Adrenal gland (tissue), 9 donors: ENCODE measurements at regions not wholly inside any gene's neighbourhood (a gene's known extent, or its start where the extent isn't known, plus 50 kb on each side); places are given as distances from the start of the nearest gene placed in this dataset.
"Not testable (repeated sequence)": the region's sequence is repeated elsewhere in the genome, so short reads cannot be mapped to it uniquely, and the experiment has no call there.

ENCODE experiments used
- DNase-seq, 7 donors: peaks; one replicate each; pipeline ENCODE4 v3.0.0-alpha.2; 2019 to 2020
- H3K27ac ChIP-seq, 5 donors: fragments of 200-600 bp; sonication (generic) in 4 of 5; 1 replicate in 3 of 5; 2 replicates in 2 of 5; pipeline versions ENCODE4 v1.5.1 to v1.8.0; 2016 to 2020; ENCODE audit warnings: mild to moderate bottlenecking in 1 of 5
- H3K27me3 ChIP-seq: fragments of 200-600 bp; 2 replicates; pipeline ENCODE4 v1.8.0; 2021
- H3K36me3 ChIP-seq, 2 donors: fragments of 200-600 bp; replicated peaks in 1 of 2; 1 replicate in 1 of 2; 2 replicates in 1 of 2; pipeline versions ENCODE4 v1.5.1 to v1.8.0; 2018 to 2022
- H3K4me1 ChIP-seq, 2 donors: fragments of 200-600 bp; replicated peaks in 1 of 2; 1 replicate in 1 of 2; 2 replicates in 1 of 2; pipeline versions ENCODE4 v1.5.1 to v1.8.0; 2018 to 2021
- H3K4me3 ChIP-seq, 4 donors: fragments of 200-600 bp; sonication (generic) in 3 of 4; one replicate each; pipeline ENCODE4 v1.5.1; 2016 to 2018
- H3K9me3 ChIP-seq, 3 donors: fragments of 200-600 bp; sonication (generic) in 1 of 3; replicated peaks in 1 of 3; 1 replicate in 2 of 3; 2 replicates in 1 of 3; pipeline versions ENCODE4 v1.5.1 to v1.8.0; 2016 to 2021
- POLR2A ChIP-seq, 2 donors: fragments of 450-650 bp; IDR thresholded peaks; one replicate each; pipeline ENCODE4 v1.6.1; 2017; ENCODE audit warnings: antibody characterized with exemption in 2 of 2, mild to moderate bottlenecking in 2 of 2, moderate library complexity in 1 of 2
- WGBS, 4 donors: extraction: QIAGEN DNeasy Blood & Tissue Kit in 2 of 4; methylation state at CpG; one replicate each; pipeline versions ENCODE4 v1.1.5 to v1.1.7; 2013 to 2017; 5-methylcytosine and 5-hydroxymethylcytosine counted together
- intact Hi-C, 2 donors: fragments of 100-400 bp; cut with DNase I; formaldehyde crosslinking; loops; one replicate each; pipeline versions ENCODE4 v1.14.1 to v1.15.0; 2022 to 2023
- TF ChIP-seq, protein P1 (sequence below), 6 experiments: fragments of 450-650 bp in 4 of 6; fragments of 200-600 bp in 2 of 6; sonication (generic) in 1 of 6; IDR thresholded peaks; 1 replicate in 5 of 6; 2 replicates in 1 of 6; pipeline versions ENCODE4 v1.5.1 to v1.8.0; 2016 to 2021; ENCODE audit warnings: antibody characterized with exemption in 6 of 6, mild to moderate bottlenecking in 2 of 6, moderate library complexity in 1 of 6
- donor health status: healthy with polysubstance abuse.
- donor health status: Bipolar disorder and iron deficiency.
- donor health status: DM: yes; HTN: yes; CAD: no.
- donor health status: DM: no; HTN: no; CAD: no.
- donor health status: DM: no; HTN: no; CAD: no.

DNA sequence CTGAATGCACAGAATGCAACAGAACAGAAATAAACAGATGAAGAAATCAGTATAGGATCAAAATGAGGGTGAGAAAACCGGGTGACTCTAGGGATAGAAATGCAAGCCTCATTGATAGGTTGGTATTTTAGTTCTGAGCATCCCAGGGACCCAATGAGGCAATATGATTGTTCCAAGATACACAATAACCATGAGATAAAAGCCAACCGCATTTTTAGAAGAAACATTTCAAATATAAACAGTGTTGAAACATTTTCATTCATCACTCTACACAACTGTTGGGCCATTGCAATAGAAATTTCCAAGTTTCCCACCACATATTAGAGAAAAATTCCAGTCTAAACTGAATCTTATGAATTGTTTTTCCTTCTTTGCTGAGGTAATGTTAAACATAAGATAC is 452.3 kb upstream of the PTGER4 start:
- WGBS, 4 donors = 48 to 68% (median 56%) methylated on average over 2 of the region's 2 CpGs
- H3K9me3 ChIP-seq = no peaks in the 10 kb centered on the region
- H3K27me3 ChIP-seq = no peaks in the 10 kb centered on the region
- no peak for TF ChIP-seq POLR2A (IDR thresholded peaks at IDR 0.05)
- TF ChIP-seq, protein P1, sequence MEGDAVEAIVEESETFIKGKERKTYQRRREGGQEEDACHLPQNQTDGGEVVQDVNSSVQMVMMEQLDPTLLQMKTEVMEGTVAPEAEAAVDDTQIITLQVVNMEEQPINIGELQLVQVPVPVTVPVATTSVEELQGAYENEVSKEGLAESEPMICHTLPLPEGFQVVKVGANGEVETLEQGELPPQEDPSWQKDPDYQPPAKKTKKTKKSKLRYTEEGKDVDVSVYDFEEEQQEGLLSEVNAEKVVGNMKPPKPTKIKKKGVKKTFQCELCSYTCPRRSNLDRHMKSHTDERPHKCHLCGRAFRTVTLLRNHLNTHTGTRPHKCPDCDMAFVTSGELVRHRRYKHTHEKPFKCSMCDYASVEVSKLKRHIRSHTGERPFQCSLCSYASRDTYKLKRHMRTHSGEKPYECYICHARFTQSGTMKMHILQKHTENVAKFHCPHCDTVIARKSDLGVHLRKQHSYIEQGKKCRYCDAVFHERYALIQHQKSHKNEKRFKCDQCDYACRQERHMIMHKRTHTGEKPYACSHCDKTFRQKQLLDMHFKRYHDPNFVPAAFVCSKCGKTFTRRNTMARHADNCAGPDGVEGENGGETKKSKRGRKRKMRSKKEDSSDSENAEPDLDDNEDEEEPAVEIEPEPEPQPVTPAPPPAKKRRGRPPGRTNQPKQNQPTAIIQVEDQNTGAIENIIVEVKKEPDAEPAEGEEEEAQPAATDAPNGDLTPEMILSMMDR (IDR thresholded peaks at IDR 0.05) = no peak
- no peak overlapping the region for H3K4me3 ChIP-seq
- H3K4me1 ChIP-seq = no peaks in the 10 kb centered on the region
- DNase-seq = no peak
- no peaks in the 10 kb centered on the region for H3K36me3 ChIP-seq
- H3K27ac ChIP-seq = no peak overlapping the region
- intact Hi-C loops = no loop called here

DNA sequence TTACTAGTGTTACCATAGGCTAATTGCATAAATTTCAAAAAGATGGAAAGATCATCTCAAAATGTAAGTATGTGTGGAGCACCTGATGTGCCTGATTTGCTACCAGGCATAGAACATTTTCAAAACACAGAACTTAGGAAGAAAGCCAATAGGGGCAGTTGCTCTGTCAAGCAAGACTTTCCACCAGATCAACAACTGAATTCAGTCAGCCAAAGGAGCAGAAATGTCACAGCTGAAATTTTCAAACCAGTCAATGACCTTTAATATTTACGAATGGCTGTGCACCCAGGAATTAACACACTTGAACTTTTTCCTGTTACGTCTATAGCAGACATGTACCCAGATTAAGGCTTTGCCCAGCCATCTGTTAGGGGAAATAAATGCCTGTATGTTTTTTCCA is 452.8 kb upstream of the PTGER4 start:
- Histone ChIP-seq H3K9me3 (no peaks in the 10 kb centered on the region), H3K4me3 (no peak overlapping the region), H3K36me3 (no peaks in the 10 kb centered on the region), H3K27ac (no peak overlapping the region), H3K27me3 (no peaks in the 10 kb centered on the region), H3K4me1 (no peaks in the 10 kb centered on the region)
- 30 to 62% (median 53%) methylated on average over 2 of the region's 2 CpGs for WGBS, 4 donors
- DNase-seq = no peak
- TF ChIP-seq, protein P1 (IDR thresholded peaks at IDR 0.05) = no peak
- TF ChIP-seq POLR2A (IDR thresholded peaks at IDR 0.05) = no peak
- intact Hi-C loops = no loop called here

DNA sequence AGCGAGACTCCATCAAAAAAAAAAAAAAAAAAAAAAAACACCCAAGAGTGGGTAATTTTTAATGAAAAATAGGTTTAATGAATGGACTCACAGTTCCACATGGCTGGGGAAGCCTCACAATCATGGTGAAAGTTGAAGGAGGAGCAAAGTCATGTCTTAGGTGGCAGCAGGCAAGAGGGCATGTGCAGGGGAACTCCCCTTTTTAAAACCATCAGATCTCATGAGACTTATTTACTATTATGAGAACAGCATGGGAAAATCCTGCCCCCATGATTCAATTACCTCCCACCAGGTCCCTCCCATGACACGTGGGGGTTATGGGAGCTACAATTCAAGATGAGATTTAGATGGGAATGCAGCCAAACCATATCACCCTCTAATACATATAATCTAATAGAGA is 454.6 kb upstream of the PTGER4 start:
- 75 to 81% (median 78%) methylated on average over 2 of the region's 2 CpGs for WGBS, 4 donors
- H3K4me1 ChIP-seq, intact Hi-C loops, H3K27ac ChIP-seq, H3K27me3 ChIP-seq, DNase-seq, H3K4me3 ChIP-seq, H3K9me3 ChIP-seq, H3K36me3 ChIP-seq: not testable (repeated sequence)

DNA sequence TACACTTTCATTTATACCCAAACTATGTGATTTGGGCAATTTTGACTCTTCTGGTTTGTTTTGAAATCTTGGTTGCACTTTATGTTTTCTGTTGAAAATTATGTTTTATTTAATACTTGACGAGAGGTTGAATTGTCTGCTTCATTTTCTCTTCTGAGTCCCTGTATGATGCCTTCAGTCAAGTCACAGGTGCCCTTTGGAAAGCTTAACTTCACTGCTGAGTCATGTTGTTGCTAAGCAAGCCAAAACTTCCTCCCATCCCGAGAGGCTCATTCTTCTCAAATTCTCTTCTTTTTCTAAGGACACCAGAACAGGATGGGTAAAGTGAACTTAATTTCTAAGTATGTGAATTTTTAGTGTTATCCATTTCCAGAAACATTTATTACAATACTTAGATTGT is 455.3 kb upstream of the PTGER4 start:
- Histone ChIP-seq H3K9me3 (no peaks in the 10 kb centered on the region), H3K4me3 (no peak overlapping the region), H3K4me1 (no peaks in the 10 kb centered on the region), H3K36me3 (no peaks in the 10 kb centered on the region), H3K27me3 (no peaks in the 10 kb centered on the region), H3K27ac (no peak overlapping the region)
- intact Hi-C loops = no loop called here
- TF ChIP-seq POLR2A (IDR thresholded peaks at IDR 0.05) = no peak
- TF ChIP-seq, protein P1 (IDR thresholded peaks at IDR 0.05) = no peak
- no peak for DNase-seq
- 64 to 67% (median 66%) methylated on average over 2 of the region's 2 CpGs for WGBS, 4 donors

DNA sequence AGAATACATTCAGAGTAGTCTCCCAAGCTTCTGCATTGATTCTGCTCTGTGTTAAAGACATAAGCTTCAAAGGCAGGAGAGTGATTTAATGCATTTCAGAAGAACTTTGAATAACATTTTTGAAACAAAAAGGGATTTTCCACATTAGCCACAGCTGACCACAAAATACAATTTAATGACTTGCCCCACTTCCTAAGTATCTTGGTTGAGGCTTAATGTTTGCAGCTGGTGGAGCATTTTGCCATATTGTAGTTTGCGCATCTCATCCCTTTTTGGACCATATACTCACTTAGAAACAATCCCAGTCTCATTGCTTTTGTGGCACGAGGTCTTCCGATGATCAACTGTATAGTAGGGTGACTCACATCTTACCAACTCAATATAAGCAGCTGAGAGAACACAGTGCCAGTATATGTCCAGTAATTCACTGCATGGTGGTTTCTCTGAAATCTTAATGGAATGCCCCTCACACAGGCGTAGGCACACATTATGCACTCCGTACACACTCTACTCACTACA is 455.8 kb upstream of the PTGER4 start:
- H3K9me3 ChIP-seq = no peaks in the 10 kb centered on the region
- no peaks in the 10 kb centered on the region for H3K27me3 ChIP-seq
- intact Hi-C loops = no loop called here
- no peak overlapping the region for H3K27ac ChIP-seq
- no peaks in the 10 kb centered on the region for H3K36me3 ChIP-seq
- DNase-seq = no peak
- H3K4me3 ChIP-seq = no peak overlapping the region
- no peak for TF ChIP-seq POLR2A (IDR thresholded peaks at IDR 0.05)
- TF ChIP-seq, protein P1 (IDR thresholded peaks at IDR 0.05) = no peak
- 82 to 85% (median 83%) methylated on average over 5 of the region's 5 CpGs for WGBS, 4 donors
- H3K4me1 ChIP-seq = no peaks in the 10 kb centered on the region
